Osteoblast (primary cell): ENCODE measurements at regions not wholly inside any gene's neighbourhood (a gene's known extent, or its start where the extent isn't known, plus 50 kb on each side); places are given as distances from the start of the nearest gene placed in this dataset.

Experiments
- DNase-seq: peaks from one replicate; pipeline ENCODE4 v3.0.0; 2011; ENCODE audit warnings: low spot score, mixed read lengths; ENCODE audit not compliant: insufficient read length; ENCODE audit errors: missing footprints
- H2AFZ ChIP-seq: 2 replicates; pipeline ENCODE4 v1.6.0; 2011; ENCODE audit warnings: mild to moderate bottlenecking, low read length
- H3K27ac ChIP-seq: 2 replicates; pipeline ENCODE4 v1.5.1; 2011; ENCODE audit warnings: mild to moderate bottlenecking, low read depth, low read length, moderate library complexity
- H3K27me3 ChIP-seq: 2 replicates; pipeline ENCODE4 v1.6.0; 2012; ENCODE audit warnings: mild to moderate bottlenecking, control low read depth, inconsistent platforms, low read length, moderate library complexity; ENCODE audit not compliant: insufficient read depth
- H3K36me3 ChIP-seq: 2 replicates; pipeline ENCODE4 v1.5.1; 2011; ENCODE audit warnings: mild to moderate bottlenecking, low read length, control low read depth, moderate library complexity; ENCODE audit not compliant: insufficient read depth
- H3K4me1 ChIP-seq: 2 replicates; pipeline ENCODE4 v1.5.1; 2011; ENCODE audit warnings: mild to moderate bottlenecking, low read length, control low read depth, moderate library complexity; ENCODE audit not compliant: insufficient read depth
- H3K4me2 ChIP-seq: 2 replicates; pipeline ENCODE4 v1.6.0; 2011; ENCODE audit warnings: mild to moderate bottlenecking, low read length; ENCODE audit not compliant: insufficient read depth
- H3K4me3 ChIP-seq: fragments of 200-600 bp; sonication (generic); 3 replicates; pipeline ENCODE4 v1.5.1; 2012; ENCODE audit warnings: mild to moderate bottlenecking, low read length, inconsistent platforms; ENCODE audit not compliant: insufficient read depth
- H3K79me2 ChIP-seq: 2 replicates; pipeline ENCODE4 v1.6.0; 2012; ENCODE audit warnings: mild to moderate bottlenecking, low read length, control low read depth, inconsistent platforms; ENCODE audit not compliant: insufficient read depth
- H3K9me3 ChIP-seq: 2 replicates; pipeline ENCODE4 v1.5.1; 2011; ENCODE audit warnings: low read depth, low read length, control low read depth
- H4K20me1 ChIP-seq: 2 replicates; pipeline ENCODE4 v1.6.0; 2012; ENCODE audit warnings: mild to moderate bottlenecking, low read length, control low read depth; ENCODE audit not compliant: insufficient read depth
- TF ChIP-seq, protein P1 (sequence below): IDR thresholded peaks from 2 replicates; pipeline ENCODE4 v1.5.1; 2011; ENCODE audit warnings: mild to moderate bottlenecking, low read depth, low read length, moderate library complexity; ENCODE audit errors: extremely low read depth

DNA sequence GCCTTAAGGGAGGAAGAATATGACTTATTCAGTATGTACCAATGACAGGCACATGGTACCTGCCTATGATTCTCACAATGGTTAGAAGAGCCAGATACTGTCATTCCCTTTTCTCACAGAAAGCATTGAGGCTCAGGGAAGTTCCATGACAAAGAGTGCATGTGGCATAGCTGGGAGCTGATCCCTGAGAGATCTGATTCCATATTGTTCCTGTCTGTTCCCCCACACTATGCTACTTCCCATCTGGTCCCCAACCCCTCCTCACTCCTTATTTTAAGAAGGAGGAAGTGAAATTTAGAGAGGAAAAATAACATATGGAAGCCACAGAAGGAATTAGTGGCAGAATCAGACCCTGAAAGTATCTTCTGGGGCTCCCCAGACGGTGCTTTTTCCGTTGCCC is 500.0 kb downstream of the PLPP3 start:
- Histone ChIP-seq H3K9me3 (no peaks in the 10 kb centered on the region), H3K79me2 (no peaks in the 10 kb centered on the region), H3K4me2 (no peak overlapping the region), H3K4me1 (peaks cover 11% of the 10 kb centered on the region), H3K36me3 (no peaks in the 10 kb centered on the region), H4K20me1 (no peaks in the 10 kb centered on the region), H3K27me3 (no peaks in the 10 kb centered on the region), H3K4me3 (no peak overlapping the region), H2AFZ (no peak overlapping the region), H3K27ac (no peak overlapping the region)
- TF ChIP-seq, protein P1, sequence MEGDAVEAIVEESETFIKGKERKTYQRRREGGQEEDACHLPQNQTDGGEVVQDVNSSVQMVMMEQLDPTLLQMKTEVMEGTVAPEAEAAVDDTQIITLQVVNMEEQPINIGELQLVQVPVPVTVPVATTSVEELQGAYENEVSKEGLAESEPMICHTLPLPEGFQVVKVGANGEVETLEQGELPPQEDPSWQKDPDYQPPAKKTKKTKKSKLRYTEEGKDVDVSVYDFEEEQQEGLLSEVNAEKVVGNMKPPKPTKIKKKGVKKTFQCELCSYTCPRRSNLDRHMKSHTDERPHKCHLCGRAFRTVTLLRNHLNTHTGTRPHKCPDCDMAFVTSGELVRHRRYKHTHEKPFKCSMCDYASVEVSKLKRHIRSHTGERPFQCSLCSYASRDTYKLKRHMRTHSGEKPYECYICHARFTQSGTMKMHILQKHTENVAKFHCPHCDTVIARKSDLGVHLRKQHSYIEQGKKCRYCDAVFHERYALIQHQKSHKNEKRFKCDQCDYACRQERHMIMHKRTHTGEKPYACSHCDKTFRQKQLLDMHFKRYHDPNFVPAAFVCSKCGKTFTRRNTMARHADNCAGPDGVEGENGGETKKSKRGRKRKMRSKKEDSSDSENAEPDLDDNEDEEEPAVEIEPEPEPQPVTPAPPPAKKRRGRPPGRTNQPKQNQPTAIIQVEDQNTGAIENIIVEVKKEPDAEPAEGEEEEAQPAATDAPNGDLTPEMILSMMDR = no peak
- DNase-seq = no peak

DNA sequence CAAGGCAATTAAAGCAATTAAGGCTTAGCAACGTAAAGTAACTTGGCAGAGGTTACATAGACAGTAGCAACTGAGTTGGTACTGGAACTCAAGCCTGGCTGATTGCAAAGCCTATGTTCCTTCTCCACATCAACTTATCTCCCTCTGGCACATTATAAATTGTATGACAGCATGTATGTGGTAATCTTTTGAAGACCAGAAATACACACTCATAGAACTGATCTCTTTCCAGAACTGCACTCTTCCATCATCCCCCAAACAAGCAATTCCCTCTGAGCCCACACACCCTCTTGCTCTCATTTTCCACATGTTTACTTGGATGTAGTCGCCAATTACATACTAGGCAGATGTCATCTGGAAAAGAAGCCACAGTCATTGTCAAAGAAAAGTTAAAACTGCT is 502.2 kb downstream of the PLPP3 start:
- TF ChIP-seq, protein P1 = no peak
- no peaks in the 10 kb centered on the region for H4K20me1 ChIP-seq
- DNase-seq = no peak

DNA sequence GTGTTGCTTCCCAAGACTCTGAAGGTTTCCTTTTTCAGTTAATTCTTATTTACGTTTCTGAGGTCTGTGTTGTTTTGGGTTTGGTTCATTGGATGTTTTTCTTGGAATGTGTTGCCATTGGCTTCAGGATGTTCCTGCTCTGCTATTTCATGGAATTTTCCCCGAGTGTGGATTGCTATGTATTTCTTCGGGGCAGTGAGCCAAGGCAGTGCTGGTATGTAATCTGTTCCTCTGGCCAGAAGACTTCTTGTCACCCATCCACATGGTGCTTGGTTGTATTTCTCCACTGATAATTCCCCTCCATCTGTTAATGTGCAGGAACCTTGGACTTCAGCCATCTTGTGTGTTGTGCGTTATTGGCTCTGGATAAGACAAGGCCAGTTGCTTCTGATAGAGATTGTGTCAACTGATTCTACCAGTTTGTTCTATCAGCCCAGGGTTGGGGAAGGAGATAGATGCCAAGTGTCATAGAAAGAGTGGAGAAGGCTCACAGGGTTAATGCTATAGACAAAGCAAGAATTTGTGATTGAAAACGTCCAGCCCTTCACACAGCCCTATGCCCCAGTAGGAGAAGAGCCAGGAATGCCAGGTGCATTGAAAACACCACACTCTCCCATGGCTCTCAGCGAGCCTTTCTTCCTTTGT is 505.2 kb downstream of the PLPP3 start:
- no peaks in the 10 kb centered on the region for H4K20me1 ChIP-seq
- H3K36me3 ChIP-seq = no peaks in the 10 kb centered on the region
- TF ChIP-seq, protein P1 = no peak
- no peaks in the 10 kb centered on the region for H3K79me2 ChIP-seq
- peak; percentile 17 for DNase-seq
- no peak overlapping the region for H3K27ac ChIP-seq
- no peaks in the 10 kb centered on the region for H3K27me3 ChIP-seq
- no peaks in the 10 kb centered on the region for H3K9me3 ChIP-seq
- H2AFZ ChIP-seq = no peak overlapping the region
- H3K4me3 ChIP-seq = no peak overlapping the region
- no peak overlapping the region for H3K4me2 ChIP-seq
- H3K4me1 ChIP-seq = peaks cover 31% of the 10 kb centered on the region

More for the DNA sequence above, 502.2 kb downstream of the PLPP3 start:
- Histone ChIP-seq H3K4me2 (no peak overlapping the region), H3K36me3 (no peaks in the 10 kb centered on the region), H3K9me3 (no peaks in the 10 kb centered on the region), H3K27ac (no peak overlapping the region), H3K27me3 (no peaks in the 10 kb centered on the region), H3K79me2 (no peaks in the 10 kb centered on the region), H3K4me3 (no peak overlapping the region), H2AFZ (no peak overlapping the region), H3K4me1 (peaks cover 24% of the 10 kb centered on the region)

DNA sequence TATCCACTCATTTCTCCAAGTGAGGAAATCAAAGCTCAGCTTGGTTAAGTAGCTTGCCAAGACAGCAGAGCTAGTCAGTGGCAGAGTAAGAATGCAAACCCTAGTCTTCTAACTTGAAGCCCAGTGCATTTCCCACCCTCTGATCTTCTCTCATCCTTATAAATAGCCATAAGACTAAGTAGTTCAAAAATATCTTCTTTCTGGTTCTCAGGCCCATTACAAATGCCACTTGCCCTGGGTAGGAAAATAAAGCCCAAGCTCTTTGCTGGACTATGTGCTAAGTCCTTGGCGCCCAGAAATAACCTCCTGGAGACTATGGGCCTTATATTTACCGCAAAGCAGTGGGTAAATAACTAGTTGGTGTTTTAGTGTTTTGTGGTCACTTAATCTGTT is 505.8 kb downstream of the PLPP3 start:
- H3K79me2 ChIP-seq = no peaks in the 10 kb centered on the region
- DNase-seq = no peak
- H3K36me3 ChIP-seq = no peaks in the 10 kb centered on the region
- no peak overlapping the region for H3K27ac ChIP-seq
- no peaks in the 10 kb centered on the region for H4K20me1 ChIP-seq
- no peaks in the 10 kb centered on the region for H3K9me3 ChIP-seq
- H2AFZ ChIP-seq = no peak overlapping the region
- H3K4me2 ChIP-seq = no peak overlapping the region
- peaks cover 36% of the 10 kb centered on the region for H3K4me1 ChIP-seq
- no peaks in the 10 kb centered on the region for H3K27me3 ChIP-seq
- TF ChIP-seq, protein P1 = no peak
- no peak overlapping the region for H3K4me3 ChIP-seq
